ENCODE measurements at regions not wholly inside any gene's neighbourhood (a gene's known extent, or its start where the extent isn't known, plus 50 kb on each side); places are given as distances from the start of the nearest gene placed in this dataset.

DNA sequence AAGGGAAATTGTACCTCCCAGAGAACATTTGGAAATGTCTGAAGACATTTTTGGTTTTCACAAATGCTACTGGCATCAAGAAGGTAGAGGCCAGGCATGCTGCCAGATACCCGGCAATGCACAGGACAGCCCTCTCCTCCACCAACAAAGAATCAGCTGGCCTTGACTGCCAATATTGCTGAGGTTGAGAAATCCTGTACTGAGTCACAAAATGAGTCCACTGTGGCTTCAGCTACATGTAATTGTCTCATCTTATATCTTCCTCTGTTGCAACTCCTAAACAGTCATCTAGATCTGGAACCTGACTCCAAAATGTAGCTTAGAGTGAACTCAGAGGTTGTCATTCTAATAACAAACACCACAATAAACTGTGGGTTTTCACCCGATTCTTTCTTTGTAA lies 327.5 kb upstream of the POGK start:
- no peak overlapping the region for H3K27ac ChIP-seq (ENCODE audit: low read length, poor library complexity, severe bottlenecking)
- WGBS: 79% methylated on average over 1 of the region's 2 CpGs

GRCh38 chr1:166514067-166514466 lies 325.2 kb upstream of the POGK start:
- no peak overlapping the region for H2BK15ac ChIP-seq (ENCODE audit: low read depth, poor library complexity, severe bottlenecking)

More for the DNA sequence above, 327.5 kb upstream of the POGK start:
- Histone ChIP-seq H3K18ac (ENCODE audit: low read depth in 1 of 2, low read length in 2 of 2) (no peak overlapping the region), H3K4me1 (ENCODE audit: control insufficient read depth, insufficient read depth, low read depth, low read length) (no peaks in the 10 kb centered on the region), H3K79me1 (replicated peaks; ENCODE audit: low read length, poor library complexity, severe bottlenecking) (no peaks in the 10 kb centered on the region), H2BK15ac (ENCODE audit: low read depth, poor library complexity, severe bottlenecking) (no peak overlapping the region), H2AFZ (ENCODE audit: low read depth, low read length) (no peak overlapping the region), H3K4me2 (ENCODE audit: low read length, poor library complexity, severe bottlenecking) (no peak overlapping the region), H2BK12ac (ENCODE audit: low read length in 2 of 2) (no peak overlapping the region), H4K91ac (ENCODE audit: low read length) (no peak overlapping the region), H3K9ac (ENCODE audit: low read length) (peak overlapping the region; percentile 11), H3K9me3 (ENCODE audit: control insufficient read depth, low read length) (peaks cover 29% of the 10 kb centered on the region), H4K8ac (ENCODE audit: low read length) (no peak overlapping the region), H3K27me3 (ENCODE audit: control insufficient read depth in 1 of 2, insufficient read depth in 1 of 2, low read length in 2 of 2) (no peaks in the 10 kb centered on the region), H3K14ac (ENCODE audit: low read length in 2 of 2) (no peak overlapping the region), H2AK5ac (ENCODE audit: low read length, severe bottlenecking) (no peak overlapping the region), H3K4me3 (ENCODE audit: insufficient read depth in 1 of 2, low read depth in 1 of 2, low read length in 2 of 2) (no peak overlapping the region), H3K23ac (ENCODE audit: low read length in 2 of 2) (no peak overlapping the region), H2BK120ac (ENCODE audit: low read depth, low read length) (no peak overlapping the region), H3K36me3 (ENCODE audit: control insufficient read depth in 1 of 2, insufficient read depth in 2 of 2, low read depth in 1 of 2, low read length in 2 of 2) (no peaks in the 10 kb centered on the region), H2BK5ac (ENCODE audit: low read depth, low read length, poor library complexity, severe bottlenecking) (no peak overlapping the region), H3K4ac (ENCODE audit: low read depth in 1 of 2, low read length in 2 of 2) (no peak overlapping the region)
- no peak for DNase-seq

GRCh38 chr1:166527752-166528151 lies 311.5 kb upstream of the POGK start:
- 62% methylated on average over 1 of the region's 2 CpGs for WGBS
- H3K79me1 ChIP-seq (replicated peaks; ENCODE audit: low read length, poor library complexity, severe bottlenecking): no peaks in the 10 kb centered on the region
- no peak overlapping the region for H4K8ac ChIP-seq (ENCODE audit: low read length)

More at GRCh38 chr1:166514067-166514466, 325.2 kb upstream of the POGK start:
- no peak overlapping the region for H3K4me3 ChIP-seq (ENCODE audit: insufficient read depth in 1 of 2, low read depth in 1 of 2, low read length in 2 of 2)
- H4K91ac ChIP-seq (ENCODE audit: low read length): no peak overlapping the region
- no peak overlapping the region for H2AK5ac ChIP-seq (ENCODE audit: low read length, severe bottlenecking)
- H3K27ac ChIP-seq (ENCODE audit: low read length, poor library complexity, severe bottlenecking): no peak overlapping the region
- H3K18ac ChIP-seq (ENCODE audit: low read depth in 1 of 2, low read length in 2 of 2): no peak overlapping the region
- no peaks in the 10 kb centered on the region for H3K27me3 ChIP-seq (ENCODE audit: control insufficient read depth in 1 of 2, insufficient read depth in 1 of 2, low read length in 2 of 2)
- no peak overlapping the region for H2BK5ac ChIP-seq (ENCODE audit: low read depth, low read length, poor library complexity, severe bottlenecking)
- no peak overlapping the region for H4K8ac ChIP-seq (ENCODE audit: low read length)
- no peaks in the 10 kb centered on the region for H3K79me1 ChIP-seq (replicated peaks; ENCODE audit: low read length, poor library complexity, severe bottlenecking)
- no peak overlapping the region for H3K4ac ChIP-seq (ENCODE audit: low read depth in 1 of 2, low read length in 2 of 2)
- no peak for DNase-seq
- H2BK12ac ChIP-seq (ENCODE audit: low read length in 2 of 2): no peak overlapping the region
- peaks cover 30% of the 10 kb centered on the region for H3K9me3 ChIP-seq (ENCODE audit: control insufficient read depth, low read length)
- no peak overlapping the region for H3K9ac ChIP-seq (ENCODE audit: low read length)
- no CpG with 5 or more reads among the region's 1 CpG for WGBS
- H2BK120ac ChIP-seq (ENCODE audit: low read depth, low read length): no peak overlapping the region
- no peaks in the 10 kb centered on the region for H3K36me3 ChIP-seq (ENCODE audit: control insufficient read depth in 1 of 2, insufficient read depth in 2 of 2, low read depth in 1 of 2, low read length in 2 of 2)
- no peak overlapping the region for H2AFZ ChIP-seq (ENCODE audit: low read depth, low read length)
- H3K4me1 ChIP-seq (ENCODE audit: control insufficient read depth, insufficient read depth, low read depth, low read length): no peaks in the 10 kb centered on the region
- H3K4me2 ChIP-seq (ENCODE audit: low read length, poor library complexity, severe bottlenecking): no peak overlapping the region
- H3K23ac ChIP-seq (ENCODE audit: low read length in 2 of 2): no peak overlapping the region
- H3K14ac ChIP-seq (ENCODE audit: low read length in 2 of 2): no peak overlapping the region

GRCh38 chr1:166538646-166539045 lies 300.6 kb upstream of the POGK start:
- Histone ChIP-seq H3K9ac (ENCODE audit: low read length) (no peak overlapping the region), H2BK12ac (ENCODE audit: low read length in 2 of 2) (no peak overlapping the region), H3K27ac (ENCODE audit: low read length, poor library complexity, severe bottlenecking) (no peak overlapping the region), H3K4me2 (ENCODE audit: low read length, poor library complexity, severe bottlenecking) (no peak overlapping the region), H3K4me1 (ENCODE audit: control insufficient read depth, insufficient read depth, low read depth, low read length) (no peaks in the 10 kb centered on the region), H3K18ac (ENCODE audit: low read depth in 1 of 2, low read length in 2 of 2) (no peak overlapping the region), H2BK120ac (ENCODE audit: low read depth, low read length) (no peak overlapping the region), H3K9me3 (ENCODE audit: control insufficient read depth, low read length) (peaks cover 29% of the 10 kb centered on the region), H2AK5ac (ENCODE audit: low read length, severe bottlenecking) (no peak overlapping the region), H3K14ac (ENCODE audit: low read length in 2 of 2) (no peak overlapping the region), H3K23ac (ENCODE audit: low read length in 2 of 2) (no peak overlapping the region), H3K79me1 (replicated peaks; ENCODE audit: low read length, poor library complexity, severe bottlenecking) (no peaks in the 10 kb centered on the region), H2BK15ac (ENCODE audit: low read depth, poor library complexity, severe bottlenecking) (no peak overlapping the region), H3K4ac (ENCODE audit: low read depth in 1 of 2, low read length in 2 of 2) (no peak overlapping the region), H4K91ac (ENCODE audit: low read length) (no peak overlapping the region), H3K4me3 (ENCODE audit: insufficient read depth in 1 of 2, low read depth in 1 of 2, low read length in 2 of 2) (no peak overlapping the region), H3K27me3 (ENCODE audit: control insufficient read depth in 1 of 2, insufficient read depth in 1 of 2, low read length in 2 of 2) (no peaks in the 10 kb centered on the region), H2AFZ (ENCODE audit: low read depth, low read length) (no peak overlapping the region), H3K36me3 (ENCODE audit: control insufficient read depth in 1 of 2, insufficient read depth in 2 of 2, low read depth in 1 of 2, low read length in 2 of 2) (no peaks in the 10 kb centered on the region), H2BK5ac (ENCODE audit: low read depth, low read length, poor library complexity, severe bottlenecking) (no peak overlapping the region), H4K8ac (ENCODE audit: low read length) (no peak overlapping the region)
- WGBS: no CpG with 5 or more reads among the region's 1 CpG
- no peak for DNase-seq

More at GRCh38 chr1:166527752-166528151, 311.5 kb upstream of the POGK start:
- H3K4me1 ChIP-seq (ENCODE audit: control insufficient read depth, insufficient read depth, low read depth, low read length): no peaks in the 10 kb centered on the region
- no peaks in the 10 kb centered on the region for H3K36me3 ChIP-seq (ENCODE audit: control insufficient read depth in 1 of 2, insufficient read depth in 2 of 2, low read depth in 1 of 2, low read length in 2 of 2)
- H2BK12ac ChIP-seq (ENCODE audit: low read length in 2 of 2): no peak overlapping the region
- no peak overlapping the region for H3K18ac ChIP-seq (ENCODE audit: low read depth in 1 of 2, low read length in 2 of 2)
- no peak overlapping the region for H3K9ac ChIP-seq (ENCODE audit: low read length)
- H3K23ac ChIP-seq (ENCODE audit: low read length in 2 of 2): no peak overlapping the region
- H2AK5ac ChIP-seq (ENCODE audit: low read length, severe bottlenecking): no peak overlapping the region
- no peak for DNase-seq
- H3K4me3 ChIP-seq (ENCODE audit: insufficient read depth in 1 of 2, low read depth in 1 of 2, low read length in 2 of 2): no peak overlapping the region
- H2BK120ac ChIP-seq (ENCODE audit: low read depth, low read length): no peak overlapping the region
- peaks cover 3% of the 10 kb centered on the region for H3K9me3 ChIP-seq (ENCODE audit: control insufficient read depth, low read length)
- H2AFZ ChIP-seq (ENCODE audit: low read depth, low read length): no peak overlapping the region
- H4K91ac ChIP-seq (ENCODE audit: low read length): no peak overlapping the region
- H3K4me2 ChIP-seq (ENCODE audit: low read length, poor library complexity, severe bottlenecking): no peak overlapping the region
- H3K14ac ChIP-seq (ENCODE audit: low read length in 2 of 2): no peak overlapping the region
- H3K4ac ChIP-seq (ENCODE audit: low read depth in 1 of 2, low read length in 2 of 2): no peak overlapping the region
- no peak overlapping the region for H2BK5ac ChIP-seq (ENCODE audit: low read depth, low read length, poor library complexity, severe bottlenecking)
- no peaks in the 10 kb centered on the region for H3K27me3 ChIP-seq (ENCODE audit: control insufficient read depth in 1 of 2, insufficient read depth in 1 of 2, low read length in 2 of 2)
- no peak overlapping the region for H2BK15ac ChIP-seq (ENCODE audit: low read depth, poor library complexity, severe bottlenecking)
- no peak overlapping the region for H3K27ac ChIP-seq (ENCODE audit: low read length, poor library complexity, severe bottlenecking)

Measured in mesenchymal stem cell (in vitro differentiated cells and primary cell).